ENCODE measurements at regions not wholly inside any gene's neighbourhood (a gene's known extent, or its start where the extent isn't known, plus 50 kb on each side); places are given as distances from the start of the nearest gene placed in this dataset.

DNA sequence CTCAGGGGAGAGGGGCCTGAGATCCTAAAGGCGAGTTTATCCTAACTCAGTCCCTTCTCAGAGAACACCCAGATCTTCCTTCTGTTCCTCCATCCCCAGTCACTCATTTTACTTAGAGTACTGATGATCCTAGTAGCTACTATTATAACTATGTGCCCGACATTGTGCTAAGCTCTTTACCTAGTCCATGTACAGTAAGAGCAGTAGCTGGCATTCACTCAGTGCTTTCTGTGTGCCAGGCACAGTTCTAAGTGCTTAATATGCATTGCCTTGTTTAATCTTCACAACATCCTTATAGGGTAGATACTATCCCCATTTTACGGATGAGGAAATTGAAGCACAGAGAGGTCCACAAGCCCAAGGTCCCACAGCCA is 58.3 kb downstream of the FRMPD3 start:
- TF ChIP-seq, protein P1, sequence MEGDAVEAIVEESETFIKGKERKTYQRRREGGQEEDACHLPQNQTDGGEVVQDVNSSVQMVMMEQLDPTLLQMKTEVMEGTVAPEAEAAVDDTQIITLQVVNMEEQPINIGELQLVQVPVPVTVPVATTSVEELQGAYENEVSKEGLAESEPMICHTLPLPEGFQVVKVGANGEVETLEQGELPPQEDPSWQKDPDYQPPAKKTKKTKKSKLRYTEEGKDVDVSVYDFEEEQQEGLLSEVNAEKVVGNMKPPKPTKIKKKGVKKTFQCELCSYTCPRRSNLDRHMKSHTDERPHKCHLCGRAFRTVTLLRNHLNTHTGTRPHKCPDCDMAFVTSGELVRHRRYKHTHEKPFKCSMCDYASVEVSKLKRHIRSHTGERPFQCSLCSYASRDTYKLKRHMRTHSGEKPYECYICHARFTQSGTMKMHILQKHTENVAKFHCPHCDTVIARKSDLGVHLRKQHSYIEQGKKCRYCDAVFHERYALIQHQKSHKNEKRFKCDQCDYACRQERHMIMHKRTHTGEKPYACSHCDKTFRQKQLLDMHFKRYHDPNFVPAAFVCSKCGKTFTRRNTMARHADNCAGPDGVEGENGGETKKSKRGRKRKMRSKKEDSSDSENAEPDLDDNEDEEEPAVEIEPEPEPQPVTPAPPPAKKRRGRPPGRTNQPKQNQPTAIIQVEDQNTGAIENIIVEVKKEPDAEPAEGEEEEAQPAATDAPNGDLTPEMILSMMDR (IDR thresholded peaks at IDR 0.05): no peak
- TF ChIP-seq POLR2A (IDR thresholded peaks at IDR 0.05): no peak

All from heart left ventricle (tissue), 13 donors.